GM18907 (cell line): ENCODE measurements at regions not wholly inside any gene's neighbourhood (a gene's known extent, or its start where the extent isn't known, plus 50 kb on each side); places are given as distances from the start of the nearest gene placed in this dataset.
A peak's percentile ranks its signal among the peaks of the same experiment; 100 is the strongest.
"Not testable (repeated sequence)": the region's sequence is repeated elsewhere in the genome, so short reads cannot be mapped to it uniquely, and the experiment has no call there.

ENCODE experiments used
- ATAC-seq: cut with Tn5 transposase; IDR thresholded peaks from one replicate; pipeline ENCODE4 v1.9.1; 2021; ENCODE audit warnings: mild to moderate bottlenecking, moderate library complexity; ENCODE audit not compliant: unreplicated experiment

- ATAC-seq, result no peak
These were observed 147.7 kb downstream of the COG6 start for GRCh38 chr13:39803156-39803555.

GRCh38 chr13:39803851-39804250, 148.4 kb downstream of the COG6 start:
- no peak for ATAC-seq

- ATAC-seq, result no peak
These were observed 149.1 kb downstream of the COG6 start for GRCh38 chr13:39804332-39805210.

GRCh38 chr13:39809466-39809865, 154.0 kb downstream of the COG6 start:
- no peak for ATAC-seq

GRCh38 chr13:39810091-39810877, 154.8 kb downstream of the COG6 start:
- no peak for ATAC-seq

- ATAC-seq, result no peak
These were observed 155.6 kb downstream of the COG6 start for GRCh38 chr13:39811051-39811450.

- no peak for ATAC-seq
These were observed 156.2 kb downstream of the COG6 start for GRCh38 chr13:39811696-39812095.

GRCh38 chr13:39815345-39816111, 160.1 kb downstream of the COG6 start:
- ATAC-seq, result no peak

- ATAC-seq, result no peak
These were observed 161.5 kb downstream of the COG6 start for GRCh38 chr13:39816936-39817335.

GRCh38 chr13:39818953-39819352, 163.5 kb downstream of the COG6 start:
- ATAC-seq, result no peak

GRCh38 chr13:39820606-39821005, 165.1 kb downstream of the COG6 start:
- ATAC-seq, result no peak

- ATAC-seq, result peak; percentile 53
These were observed 166.5 kb downstream of the COG6 start for GRCh38 chr13:39821977-39822376.

GRCh38 chr13:39822437-39822836, 167.0 kb downstream of the COG6 start:
- no peak for ATAC-seq

- ATAC-seq, result no peak
These were observed 167.7 kb downstream of the COG6 start for GRCh38 chr13:39823063-39823713.

GRCh38 chr13:39825886-39826285, 170.4 kb downstream of the COG6 start:
- no peak for ATAC-seq

GRCh38 chr13:39835253-39835652, 179.8 kb downstream of the COG6 start:
- ATAC-seq, result no peak

GRCh38 chr13:39836038-39836437, 180.6 kb downstream of the COG6 start:
- ATAC-seq, result no peak

GRCh38 chr13:39837866-39838265, 182.4 kb downstream of the COG6 start:
- ATAC-seq, result not testable (repeated sequence)

GRCh38 chr13:39840201-39840600, 184.7 kb downstream of the COG6 start:
- ATAC-seq, result no peak

- ATAC-seq, result no peak
These were observed 191.9 kb downstream of the COG6 start for GRCh38 chr13:39847336-39847735.

- no peak for ATAC-seq
These were observed 199.8 kb downstream of the COG6 start for GRCh38 chr13:39855236-39855635.
